Progenitor cell of endocrine pancreas (in vitro differentiated cells): ENCODE measurements at regions not wholly inside any gene's neighbourhood (a gene's known extent, or its start where the extent isn't known, plus 50 kb on each side); places are given as distances from the start of the nearest gene placed in this dataset.

ENCODE experiments used
- DNase-seq: peaks from one replicate; pipeline ENCODE4 v3.0.0; 2021; ENCODE audit warnings: low spot score; ENCODE audit not compliant: unreplicated experiment
- H3K27ac Mint-ChIP-seq: 2 replicates; pipeline ENCODE4 v1.8.0; 2021; ENCODE audit warnings: mild to moderate bottlenecking, moderate library complexity, mixed read lengths
- H3K27me3 Mint-ChIP-seq: 2 replicates; pipeline ENCODE4 v1.8.0; 2021; ENCODE audit warnings: mixed read lengths
- H3K36me3 Mint-ChIP-seq: 2 replicates; pipeline ENCODE4 v1.8.0; 2022; ENCODE audit warnings: mixed read lengths; ENCODE audit not compliant: insufficient read depth
- H3K4me1 Mint-ChIP-seq: 2 replicates; pipeline ENCODE4 v1.8.0; 2021; ENCODE audit warnings: low read depth, mixed read lengths
- H3K4me3 Mint-ChIP-seq: 2 replicates; pipeline ENCODE4 v1.8.0; 2021; ENCODE audit warnings: low read depth, mild to moderate bottlenecking, moderate library complexity, mixed read lengths
- H3K9me3 Mint-ChIP-seq: 2 replicates; pipeline ENCODE4 v1.8.0; 2021; ENCODE audit warnings: low read depth, mixed read lengths
- CTCF ChIP-seq: fragments of 200-600 bp; sonication (generic); IDR thresholded peaks from one replicate; pipeline ENCODE4 v1.5.0; 2021; ENCODE audit warnings: antibody characterized with exemption, mild to moderate bottlenecking; ENCODE audit not compliant: unreplicated experiment

- H3K36me3 Mint-ChIP-seq, result no peaks in the 10 kb centered on the region
- DNase-seq, result no peak
- H3K9me3 Mint-ChIP-seq, result no peaks in the 10 kb centered on the region
- no peak overlapping the region for H3K27ac Mint-ChIP-seq
- no peaks in the 10 kb centered on the region for H3K27me3 Mint-ChIP-seq
- no peak overlapping the region for H3K4me3 Mint-ChIP-seq
- TF ChIP-seq CTCF, result no peak
- H3K4me1 Mint-ChIP-seq, result no peaks in the 10 kb centered on the region
These were observed 920.2 kb downstream of the GRIK2 start for GRCh38 chr6:102313699-102314098.

GRCh38 chr6:102309700-102310099 is 916.2 kb downstream of the GRIK2 start:
- DNase-seq, result no peak
- H3K27ac Mint-ChIP-seq, result no peak overlapping the region
- no peak overlapping the region for H3K4me3 Mint-ChIP-seq
- no peaks in the 10 kb centered on the region for H3K27me3 Mint-ChIP-seq
- no peak for TF ChIP-seq CTCF
- H3K9me3 Mint-ChIP-seq, result peaks cover 7% of the 10 kb centered on the region
- H3K4me1 Mint-ChIP-seq, result no peaks in the 10 kb centered on the region
- H3K36me3 Mint-ChIP-seq, result no peaks in the 10 kb centered on the region

GRCh38 chr6:102300350-102300749 is 906.8 kb downstream of the GRIK2 start:
- Mint-ChIP-seq H3K9me3 (peaks cover 4% of the 10 kb centered on the region), H3K36me3 (no peaks in the 10 kb centered on the region), H3K4me1 (peaks cover 2% of the 10 kb centered on the region), H3K27ac (no peak overlapping the region), H3K27me3 (no peaks in the 10 kb centered on the region), H3K4me3 (no peak overlapping the region)
- no peak for DNase-seq
- no peak for TF ChIP-seq CTCF

GRCh38 chr6:102298051-102298450 is 904.5 kb downstream of the GRIK2 start:
- Mint-ChIP-seq H3K27ac (no peak overlapping the region), H3K9me3 (peaks cover 11% of the 10 kb centered on the region), H3K27me3 (no peaks in the 10 kb centered on the region), H3K4me1 (peaks cover 2% of the 10 kb centered on the region), H3K4me3 (no peak overlapping the region), H3K36me3 (no peaks in the 10 kb centered on the region)
- no peak for DNase-seq
- TF ChIP-seq CTCF, result no peak
